GM10266 (cell line): ENCODE measurements at regions not wholly inside any gene's neighbourhood (a gene's known extent, or its start where the extent isn't known, plus 50 kb on each side); places are given as distances from the start of the nearest gene placed in this dataset.

ENCODE experiments used
- DNase-seq: peaks from one replicate; pipeline ENCODE4 v3.0.0; 2012; ENCODE audit errors: extremely low spot score
- CTCF ChIP-seq: IDR thresholded peaks from 2 replicates; pipeline ENCODE4 v1.5.1; 2012; ENCODE audit warnings: mild to moderate bottlenecking, low read depth; ENCODE audit not compliant: control insufficient read depth, insufficient read depth; ENCODE audit errors: missing control alignments

GRCh38 chr1:168375566-168376300 is 95.1 kb downstream of the TBX19 start:
- DNase-seq, result no peak
- TF ChIP-seq CTCF, result no peak

GRCh38 chr1:168374566-168374965 is 93.9 kb downstream of the TBX19 start:
- no peak for DNase-seq
- TF ChIP-seq CTCF, result no peak

GRCh38 chr1:168373869-168374268 is 93.2 kb downstream of the TBX19 start:
- TF ChIP-seq CTCF, result no peak
- no peak for DNase-seq

GRCh38 chr1:168372861-168373371 is 92.2 kb downstream of the TBX19 start:
- no peak for DNase-seq
- no peak for TF ChIP-seq CTCF

GRCh38 chr1:168372307-168372706 is 91.6 kb downstream of the TBX19 start:
- DNase-seq, result no peak
- TF ChIP-seq CTCF, result no peak

GRCh38 chr1:168371477-168371876 is 90.8 kb downstream of the TBX19 start:
- DNase-seq, result no peak
- no peak for TF ChIP-seq CTCF

- DNase-seq, result no peak
- no peak for TF ChIP-seq CTCF
Observed at GRCh38 chr1:168370586-168370985, 89.9 kb downstream of the TBX19 start.
